Naive thymus-derived CD4-positive, alpha-beta T cell (primary cell): ENCODE measurements at regions not wholly inside any gene's neighbourhood (a gene's known extent, or its start where the extent isn't known, plus 50 kb on each side); places are given as distances from the start of the nearest gene placed in this dataset.

ENCODE experiments used
- ATAC-seq: fragments of 150-1000 bp; cut with Tn5 transposase; 2 replicates; pipeline ENCODE4 v1.10.0; 2021; ENCODE audit warnings: mild to moderate bottlenecking, moderate library complexity
- CTCF ChIA-PET: fragments of 350-600 bp; sonication (Branson Sonifier 250); formaldehyde crosslinking; loops from one replicate; lab custom pipeline; 2021; ENCODE audit warnings: antibody characterized with exemption; lab: Charles Lee
- POLR2A ChIA-PET: fragments of 350-600 bp; sonication (Branson Sonifier 250); formaldehyde crosslinking; loops from one replicate; lab custom pipeline; 2021; ENCODE audit warnings: antibody characterized with exemption, inconsistent platforms; lab: Charles Lee
- DNase-seq, 9 donors: peaks; one replicate each; pipeline versions ENCODE4 v3.0.0 to v3.0.0-alpha.2; 2020 to 2022; ENCODE audit warnings: mixed read lengths in 1 of 9
- H3K27ac ChIP-seq: one replicate; pipeline ENCODE4 v1.7.0; 2013; ENCODE audit warnings: mild to moderate bottlenecking, low read depth, low read length, moderate library complexity
- H3K27me3 ChIP-seq, 2 donors: one replicate each; pipeline ENCODE4 v1.7.0; 2013; ENCODE audit warnings: low read length in 2 of 2, mild to moderate bottlenecking in 2 of 2, moderate library complexity in 2 of 2; ENCODE audit not compliant: control insufficient read depth in 2 of 2, insufficient read depth in 2 of 2
- H3K36me3 ChIP-seq, 3 experiments: 1 replicate in 2 of 3; 2 replicates in 1 of 3; pipeline ENCODE4 v1.7.0; 2013; ENCODE audit warnings: low read length in 3 of 3, mild to moderate bottlenecking in 3 of 3, moderate library complexity in 1 of 3; ENCODE audit not compliant: insufficient read depth in 3 of 3, control insufficient read depth in 2 of 3
- H3K4me1 ChIP-seq, 2 donors: one replicate each; pipeline ENCODE4 v1.7.0; 2013; ENCODE audit warnings: low read length in 2 of 2, mild to moderate bottlenecking in 2 of 2, moderate library complexity in 1 of 2; ENCODE audit not compliant: control insufficient read depth in 2 of 2, insufficient read depth in 2 of 2
- H3K4me3 ChIP-seq: 2 replicates; pipeline ENCODE4 v1.7.0; 2013; ENCODE audit warnings: mild to moderate bottlenecking, low read length
- H3K9me3 ChIP-seq, 3 experiments: 1 replicate in 2 of 3; 2 replicates in 1 of 3; pipeline ENCODE4 v1.7.0; 2013; ENCODE audit warnings: low read length in 3 of 3; ENCODE audit not compliant: control insufficient read depth in 2 of 3
- H3K27ac Mint-ChIP-seq, 9 donors: one replicate each; pipeline ENCODE4 v1.8.0; 2020 to 2022; ENCODE audit warnings: mixed read lengths in 9 of 9, mild to moderate bottlenecking in 8 of 9, moderate library complexity in 5 of 9, inconsistent platforms in 2 of 9
- H3K27me3 Mint-ChIP-seq, 5 donors: one replicate each; pipeline ENCODE4 v1.8.0; 2021 to 2022; ENCODE audit warnings: mixed read lengths in 5 of 5, mild to moderate bottlenecking in 1 of 5
- H3K36me3 Mint-ChIP-seq, 5 donors: one replicate each; pipeline ENCODE4 v1.8.0; 2020 to 2022; ENCODE audit warnings: mixed read lengths in 5 of 5, mild to moderate bottlenecking in 3 of 5, inconsistent platforms in 1 of 5
- H3K4me1 Mint-ChIP-seq, 7 donors: one replicate each; pipeline ENCODE4 v1.8.0; 2020 to 2022; ENCODE audit warnings: mixed read lengths in 7 of 7, mild to moderate bottlenecking in 3 of 7, inconsistent platforms in 1 of 7
- H3K4me3 Mint-ChIP-seq, 10 donors: one replicate each; pipeline ENCODE4 v1.8.0; 2020 to 2022; ENCODE audit warnings: mild to moderate bottlenecking in 10 of 10, mixed read lengths in 10 of 10, moderate library complexity in 6 of 10, inconsistent platforms in 2 of 10
- H3K9me3 Mint-ChIP-seq, 11 donors: one replicate each; pipeline ENCODE4 v1.8.0; 2020 to 2022; ENCODE audit warnings: mixed read lengths in 11 of 11, mild to moderate bottlenecking in 4 of 11, inconsistent platforms in 1 of 11, moderate library complexity in 1 of 11
- intact Hi-C, 2 donors: fragments of 100-400 bp; cut with micrococcal nuclease; formaldehyde crosslinking; loops; one replicate each; pipeline ENCODE4 v1.15.1; 2023

- Mint-ChIP-seq H3K36me3 (peaks cover 0 to 4% (median 0%) of the 10 kb centered on the region in 5 donors), H3K9me3 (peaks cover 0 to 11% (median 2%) of the 10 kb centered on the region in 11 donors), H3K4me3 (no peak overlapping the region), H3K27ac (no peak overlapping the region), H3K27me3 (peaks cover 0 to 5% (median 0%) of the 10 kb centered on the region in 5 donors), H3K4me1 (no peaks in the 10 kb centered on the region)
- POLR2A ChIA-PET, result no interaction called here
- Histone ChIP-seq H3K27me3 (no peaks in the 10 kb centered on the region), H3K9me3 (no peaks in the 10 kb centered on the region), H3K36me3 (no peaks in the 10 kb centered on the region), H3K4me1 (no peaks in the 10 kb centered on the region), H3K4me3 (no peak overlapping the region), H3K27ac (no peak overlapping the region)
- DNase-seq, result no peak
- intact Hi-C loops, result no loop called here
- CTCF ChIA-PET, result interaction anchor here (1.3 kb wide), 1 partner anchor 18 kb away, joined by 3 read pairs; no protein-coding TSS in a partner anchor
- no peak for ATAC-seq
These were observed 437.9 kb downstream of the TXNL1 start for GRCh38 chr18:56200381-56200911.

DNA sequence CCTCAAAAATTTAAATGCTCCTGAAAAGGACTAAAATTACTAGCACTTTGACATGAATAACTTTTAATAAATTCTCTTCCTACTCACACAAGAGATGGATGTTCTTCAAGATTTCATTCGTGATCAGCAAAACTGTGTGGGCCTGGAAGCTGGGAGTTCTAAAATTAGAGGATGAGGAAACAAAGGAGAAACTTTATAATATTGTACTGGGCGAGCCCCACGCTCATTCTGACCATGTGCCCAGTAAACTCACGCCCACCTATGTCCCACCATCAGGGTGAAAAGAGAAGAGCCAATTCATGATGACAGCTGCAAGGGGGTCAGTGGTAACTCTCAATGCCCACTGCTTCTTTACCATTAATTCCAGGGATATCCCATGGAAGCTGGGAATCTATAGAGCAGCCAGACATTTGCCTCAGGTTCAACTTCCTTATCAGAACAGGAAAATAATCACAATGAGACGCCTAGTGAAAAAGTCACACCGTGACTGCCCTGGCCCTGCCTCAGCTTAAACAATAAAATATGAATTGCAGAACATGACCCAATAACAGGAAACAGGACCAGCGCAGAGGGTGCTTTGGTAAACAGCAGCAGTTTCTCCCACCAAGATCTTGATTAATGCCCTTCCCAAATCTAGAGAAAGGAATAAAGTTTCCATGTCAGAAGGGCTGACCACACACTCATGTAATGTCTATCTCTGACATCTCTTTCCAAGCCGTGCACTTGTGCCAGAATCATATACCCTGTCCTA is 438.6 kb downstream of the TXNL1 start:
- peaks cover 0 to 3% (median 0%) of the 10 kb centered on the region in 5 donors for H3K27me3 Mint-ChIP-seq
- intact Hi-C loops, result no loop called here
- ChIA-PET CTCF (no interaction called here), POLR2A (no interaction called here)
- no peak overlapping the region for H3K4me3 Mint-ChIP-seq
- H3K4me3 ChIP-seq, result no peak overlapping the region
- DNase-seq (no peak), ATAC-seq (no peak)
- no peaks in the 10 kb centered on the region for H3K9me3 ChIP-seq
- H3K36me3 Mint-ChIP-seq, result no peaks in the 10 kb centered on the region
- H3K36me3 ChIP-seq, result no peaks in the 10 kb centered on the region
- H3K27ac Mint-ChIP-seq, result no peak overlapping the region
- H3K9me3 Mint-ChIP-seq, result peaks cover 0 to 5% (median 0%) of the 10 kb centered on the region in 11 donors
- no peaks in the 10 kb centered on the region for H3K4me1 Mint-ChIP-seq
- no peaks in the 10 kb centered on the region for H3K27me3 ChIP-seq
- no peak overlapping the region for H3K27ac ChIP-seq
- no peaks in the 10 kb centered on the region for H3K4me1 ChIP-seq

DNA sequence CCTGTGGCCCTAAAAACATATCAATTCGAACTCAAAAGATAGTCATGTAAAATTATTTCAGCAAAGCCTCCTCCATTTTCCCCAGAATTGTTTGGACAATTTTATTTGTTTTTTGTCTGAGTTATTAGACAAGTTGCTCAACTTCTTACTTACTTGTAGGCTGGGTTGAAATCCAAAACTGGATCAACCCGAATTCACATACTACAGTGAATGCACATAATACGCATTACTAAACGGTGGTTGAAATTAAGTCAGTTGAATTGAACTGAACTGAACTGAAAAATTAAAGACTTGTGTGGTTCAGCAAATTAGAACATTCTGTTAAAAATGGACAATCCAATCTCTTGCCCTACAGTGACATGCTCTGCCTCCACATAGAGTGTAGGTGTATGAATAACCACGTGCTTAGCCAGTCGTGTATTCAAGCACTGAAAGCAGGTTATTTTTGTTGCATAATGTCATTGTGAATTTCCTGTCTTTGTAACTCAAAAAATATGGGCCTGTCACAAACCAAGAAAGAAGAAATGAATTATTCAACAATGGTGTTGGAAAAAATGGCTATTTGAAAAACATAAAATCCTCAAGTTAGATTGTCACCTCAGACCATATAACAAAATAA is 441.0 kb downstream of the TXNL1 start:
- peaks cover 0 to 11% (median 0%) of the 10 kb centered on the region in 11 donors for H3K9me3 Mint-ChIP-seq
- no peaks in the 10 kb centered on the region for H3K36me3 Mint-ChIP-seq
- ATAC-seq, result no peak
- Histone ChIP-seq H3K9me3 (no peaks in the 10 kb centered on the region), H3K4me1 (no peaks in the 10 kb centered on the region), H3K36me3 (no peaks in the 10 kb centered on the region), H3K27ac (no peak overlapping the region), H3K27me3 (no peaks in the 10 kb centered on the region), H3K4me3 (no peak overlapping the region)
- H3K27ac Mint-ChIP-seq, result no peak overlapping the region
- ChIA-PET CTCF (no interaction called here), POLR2A (no interaction called here)
- no peak overlapping the region for H3K4me3 Mint-ChIP-seq
- intact Hi-C loops, result no loop called here
- no peaks in the 10 kb centered on the region for H3K4me1 Mint-ChIP-seq
- peaks cover 0 to 3% (median 0%) of the 10 kb centered on the region in 5 donors for H3K27me3 Mint-ChIP-seq
- no peak for DNase-seq

DNA sequence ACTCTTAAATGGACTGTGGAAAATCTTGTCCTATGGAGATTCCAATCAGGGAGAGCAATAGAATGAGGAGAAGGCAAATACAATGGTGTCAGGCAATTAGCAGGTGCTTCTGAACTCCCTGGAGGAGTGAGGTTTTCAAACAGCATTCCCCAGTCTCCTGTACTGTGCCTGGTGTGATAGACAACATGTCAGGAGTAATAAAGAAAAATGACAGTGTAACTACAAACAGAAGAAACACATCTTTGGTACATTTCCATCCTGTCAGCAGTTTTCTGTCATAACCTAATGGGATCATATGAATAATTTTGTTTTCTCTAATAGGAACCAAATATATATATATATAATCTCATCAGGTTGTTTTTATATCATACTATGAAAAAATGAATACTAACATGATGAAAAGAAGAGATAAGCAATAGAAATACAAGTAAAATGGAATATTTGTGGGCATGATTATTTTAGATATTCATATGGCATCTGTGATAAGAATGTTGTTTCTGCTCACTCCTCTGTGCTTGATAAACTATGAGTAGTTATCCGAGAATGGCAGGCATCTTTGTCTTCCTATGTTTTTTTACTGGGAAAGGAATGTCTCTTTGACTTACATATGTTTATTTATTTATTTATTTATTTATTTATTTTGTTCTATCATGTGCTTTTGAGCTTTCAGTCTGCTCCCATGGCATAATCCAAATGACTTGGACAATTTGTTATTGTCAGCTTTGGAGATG is 441.7 kb downstream of the TXNL1 start:
- ChIA-PET POLR2A (no interaction called here), CTCF (no interaction called here)
- H3K27me3 ChIP-seq, result no peaks in the 10 kb centered on the region
- H3K36me3 Mint-ChIP-seq, result no peaks in the 10 kb centered on the region
- intact Hi-C loops, result no loop called here
- H3K9me3 Mint-ChIP-seq, result peaks cover 0 to 11% (median 0%) of the 10 kb centered on the region in 11 donors
- no peaks in the 10 kb centered on the region for H3K36me3 ChIP-seq
- H3K4me1 Mint-ChIP-seq, result no peaks in the 10 kb centered on the region
- H3K27ac Mint-ChIP-seq, result no peak overlapping the region
- no peak overlapping the region for H3K27ac ChIP-seq
- no peaks in the 10 kb centered on the region for H3K4me1 ChIP-seq
- H3K9me3 ChIP-seq, result no peaks in the 10 kb centered on the region
- no peak for ATAC-seq
- H3K4me3 ChIP-seq, result no peak overlapping the region
- H3K27me3 Mint-ChIP-seq, result peaks cover 0 to 3% (median 0%) of the 10 kb centered on the region in 5 donors
- DNase-seq, result no peak
- H3K4me3 Mint-ChIP-seq, result no peak overlapping the region

GRCh38 chr18:56191334-56191733 is 447.1 kb downstream of the TXNL1 start:
- Mint-ChIP-seq H3K36me3 (no peaks in the 10 kb centered on the region), H3K9me3 (peaks cover 0 to 14% (median 0%) of the 10 kb centered on the region in 11 donors), H3K27me3 (peaks cover 0 to 3% (median 0%) of the 10 kb centered on the region in 5 donors), H3K4me3 (no peak overlapping the region), H3K27ac (no peak overlapping the region), H3K4me1 (no peaks in the 10 kb centered on the region)
- H3K4me3 ChIP-seq, result no peak overlapping the region
- no peaks in the 10 kb centered on the region for H3K4me1 ChIP-seq
- DNase-seq (no peak), ATAC-seq (no peak)
- CTCF ChIA-PET, result interaction anchor here (0.6 kb wide), 1 partner anchor 14 kb away, joined by 3 read pairs; no protein-coding TSS in a partner anchor
- H3K9me3 ChIP-seq, result no peaks in the 10 kb centered on the region
- no peaks in the 10 kb centered on the region for H3K36me3 ChIP-seq
- no peak overlapping the region for H3K27ac ChIP-seq
- H3K27me3 ChIP-seq, result no peaks in the 10 kb centered on the region
- POLR2A ChIA-PET, result no interaction called here
- intact Hi-C loops, result no loop called here

GRCh38 chr18:56189615-56190014 is 448.8 kb downstream of the TXNL1 start:
- Mint-ChIP-seq H3K4me1 (no peaks in the 10 kb centered on the region), H3K27me3 (peaks cover 0 to 4% (median 0%) of the 10 kb centered on the region in 5 donors), H3K36me3 (no peaks in the 10 kb centered on the region), H3K4me3 (no peak overlapping the region), H3K27ac (no peak overlapping the region), H3K9me3 (peaks cover 0 to 15% (median 1%) of the 10 kb centered on the region in 11 donors)
- ChIA-PET CTCF (no interaction called here), POLR2A (no interaction called here)
- Histone ChIP-seq H3K4me3 (no peak overlapping the region), H3K27me3 (no peaks in the 10 kb centered on the region), H3K27ac (no peak overlapping the region), H3K9me3 (no peaks in the 10 kb centered on the region), H3K4me1 (no peaks in the 10 kb centered on the region), H3K36me3 (no peaks in the 10 kb centered on the region)
- ATAC-seq (no peak), DNase-seq (no peak)
- intact Hi-C loops, result no loop called here
